Endothelial cell of umbilical vein (primary cell): ENCODE measurements at regions not wholly inside any gene's neighbourhood (a gene's known extent, or its start where the extent isn't known, plus 50 kb on each side); places are given as distances from the start of the nearest gene placed in this dataset.

Experiments used
- EZH2 ChIP-seq: IDR thresholded peaks from 2 replicates; pipeline ENCODE4 v1.6.1; 2012; ENCODE audit warnings: borderline replicate concordance, low read depth, mild to moderate bottlenecking, moderate library complexity, low read length, inconsistent platforms; ENCODE audit not compliant: severe bottlenecking
- MYC ChIP-seq: IDR thresholded peaks from one replicate; pipeline ENCODE4 v1.6.1; 2011; ENCODE audit warnings: mild to moderate bottlenecking, low read depth, low read length
- POLR2AphosphoS5 ChIP-seq: IDR thresholded peaks from 2 replicates; pipeline ENCODE4 v1.6.1; 2012; ENCODE audit warnings: low read depth, mild to moderate bottlenecking, control low read depth, low read length, moderate library complexity; ENCODE audit not compliant: insufficient read depth
- TF ChIP-seq, protein P1 (sequence below), 2 donors: IDR thresholded peaks; 1 replicate in 1 of 2; 2 replicates in 1 of 2; pipeline ENCODE4 v1.5.1; 2011; ENCODE audit warnings: low read length in 2 of 2, mild to moderate bottlenecking in 2 of 2, moderate library complexity in 2 of 2, control low read depth in 1 of 2, inconsistent platforms in 1 of 2, low read depth in 1 of 2; ENCODE audit not compliant: insufficient read depth in 1 of 2; ENCODE audit errors: extremely low read depth in 1 of 2
- TF ChIP-seq, protein P2 (sequence below): IDR thresholded peaks from 2 replicates; pipeline ENCODE4 v1.6.1; 2011; ENCODE audit not compliant: insufficient read depth, insufficient read length

DNA sequence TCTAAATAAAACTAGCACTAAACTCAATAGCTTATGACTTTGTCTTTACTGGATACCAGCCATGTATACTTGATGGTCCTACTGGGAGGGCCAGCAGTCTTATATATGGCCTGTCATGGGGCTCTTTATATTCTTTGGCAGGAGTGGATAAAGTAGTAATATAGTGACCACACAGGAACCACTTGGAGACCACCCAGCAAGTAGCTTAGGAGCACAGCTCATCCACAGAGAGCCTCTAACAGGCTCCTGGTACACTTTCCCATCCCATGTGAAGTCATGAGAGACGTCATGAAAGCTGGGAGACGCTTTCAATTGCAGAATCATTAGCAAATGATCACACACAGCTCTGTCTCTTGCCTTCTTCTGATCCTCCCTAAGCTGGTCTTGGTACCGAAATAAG, 360.9 kb upstream of the ACVR2A start:
- TF ChIP-seq, protein P1, sequence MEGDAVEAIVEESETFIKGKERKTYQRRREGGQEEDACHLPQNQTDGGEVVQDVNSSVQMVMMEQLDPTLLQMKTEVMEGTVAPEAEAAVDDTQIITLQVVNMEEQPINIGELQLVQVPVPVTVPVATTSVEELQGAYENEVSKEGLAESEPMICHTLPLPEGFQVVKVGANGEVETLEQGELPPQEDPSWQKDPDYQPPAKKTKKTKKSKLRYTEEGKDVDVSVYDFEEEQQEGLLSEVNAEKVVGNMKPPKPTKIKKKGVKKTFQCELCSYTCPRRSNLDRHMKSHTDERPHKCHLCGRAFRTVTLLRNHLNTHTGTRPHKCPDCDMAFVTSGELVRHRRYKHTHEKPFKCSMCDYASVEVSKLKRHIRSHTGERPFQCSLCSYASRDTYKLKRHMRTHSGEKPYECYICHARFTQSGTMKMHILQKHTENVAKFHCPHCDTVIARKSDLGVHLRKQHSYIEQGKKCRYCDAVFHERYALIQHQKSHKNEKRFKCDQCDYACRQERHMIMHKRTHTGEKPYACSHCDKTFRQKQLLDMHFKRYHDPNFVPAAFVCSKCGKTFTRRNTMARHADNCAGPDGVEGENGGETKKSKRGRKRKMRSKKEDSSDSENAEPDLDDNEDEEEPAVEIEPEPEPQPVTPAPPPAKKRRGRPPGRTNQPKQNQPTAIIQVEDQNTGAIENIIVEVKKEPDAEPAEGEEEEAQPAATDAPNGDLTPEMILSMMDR (IDR thresholded peaks at IDR 0.05; ENCODE audit: extremely low read depth in 1 of 2, insufficient read depth in 1 of 2, low read depth in 1 of 2, low read length in 2 of 2), result no peak
- TF ChIP-seq POLR2AphosphoS5 (no peak), EZH2 (no peak), MYC (no peak)
- TF ChIP-seq, protein P2, sequence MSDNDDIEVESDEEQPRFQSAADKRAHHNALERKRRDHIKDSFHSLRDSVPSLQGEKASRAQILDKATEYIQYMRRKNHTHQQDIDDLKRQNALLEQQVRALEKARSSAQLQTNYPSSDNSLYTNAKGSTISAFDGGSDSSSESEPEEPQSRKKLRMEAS, result no peak
